ENCODE measurements at regions not wholly inside any gene's neighbourhood (a gene's known extent, or its start where the extent isn't known, plus 50 kb on each side); places are given as distances from the start of the nearest gene placed in this dataset.
"Not testable (repeated sequence)": the region's sequence is repeated elsewhere in the genome, so short reads cannot be mapped to it uniquely, and the experiment has no call there.

DNA sequence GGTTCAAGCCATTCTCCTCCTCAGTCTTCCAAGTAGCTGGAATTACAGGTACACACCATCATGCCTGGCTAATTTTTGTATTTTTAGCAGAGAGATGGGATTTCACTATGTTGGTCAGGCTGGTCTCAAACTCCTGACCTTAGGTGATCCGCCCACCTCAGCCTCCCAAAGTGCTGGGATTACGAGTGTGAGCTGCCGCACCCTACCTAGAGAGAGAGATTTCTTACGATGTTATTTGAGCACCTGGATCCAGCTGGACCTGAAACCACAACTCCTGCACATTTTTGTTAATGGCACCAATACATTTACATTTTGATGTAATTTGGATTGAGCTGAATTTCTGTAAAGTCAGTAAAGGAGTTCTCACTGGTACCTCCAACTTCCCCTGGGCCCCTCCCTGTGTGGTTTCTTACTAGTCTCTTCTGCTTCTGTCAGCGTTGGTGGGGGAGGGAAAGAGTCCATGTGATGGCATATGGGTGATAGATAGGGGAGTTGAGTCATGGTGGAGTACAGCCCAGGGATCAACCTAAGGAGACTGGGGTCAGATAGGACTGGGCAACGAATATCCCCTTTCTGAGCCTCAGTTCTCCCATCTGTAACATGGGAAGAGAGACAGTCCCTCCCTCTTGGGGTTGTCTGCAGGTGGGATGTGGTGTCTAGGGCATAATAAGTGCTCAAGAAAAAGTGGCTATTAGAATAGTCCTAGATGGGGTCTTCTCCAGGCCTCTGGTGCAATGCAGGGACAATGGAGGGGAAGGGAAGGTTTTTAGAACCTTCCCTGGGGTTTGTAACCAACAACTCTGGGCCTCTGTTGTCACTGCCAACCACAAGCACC is 83.3 kb upstream of the MED13L start:
- no peak for DNase-seq (ENCODE audit: low read depth in 3 of 3, low spot score in 2 of 3)

DNA sequence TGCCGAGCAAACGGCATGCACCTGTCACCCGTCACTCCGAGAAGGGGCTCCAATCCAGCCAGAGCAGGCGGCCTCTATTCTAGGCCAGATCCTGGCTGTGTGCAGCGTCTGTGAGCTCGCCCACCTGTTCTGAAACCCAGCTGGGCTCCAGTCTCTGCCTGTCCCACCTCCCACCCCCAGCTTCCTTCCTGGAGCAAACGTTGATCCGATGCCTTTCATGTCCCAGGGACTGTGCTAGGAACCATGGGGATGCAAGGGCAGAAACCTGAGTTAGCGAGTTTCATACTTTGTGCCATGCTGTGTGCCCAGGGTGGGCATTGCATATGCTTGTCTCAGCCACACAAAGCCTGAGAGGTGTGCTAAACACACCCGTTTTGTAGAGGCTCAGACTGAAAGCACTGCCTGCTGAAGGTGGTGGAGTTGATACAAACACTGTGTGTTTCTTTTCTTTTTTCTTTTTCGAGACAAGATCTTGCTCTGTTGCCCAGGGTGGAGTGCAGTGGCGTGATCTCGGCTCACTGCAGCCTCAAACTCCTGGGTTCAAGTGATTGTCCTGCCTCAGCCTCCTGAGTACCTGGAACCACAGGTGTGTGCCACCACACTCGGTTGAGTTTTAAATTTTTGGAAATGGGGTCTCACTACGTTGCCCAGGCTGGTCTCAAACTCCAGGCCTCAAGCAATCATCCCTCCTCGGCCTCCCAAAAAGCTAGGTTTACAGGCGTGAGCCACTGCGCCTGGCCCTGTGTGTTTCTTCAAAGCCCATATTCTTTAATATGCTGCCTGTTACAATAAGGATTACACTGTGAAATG is 84.1 kb upstream of the MED13L start:
- DNase-seq (ENCODE audit: low read depth in 3 of 3, low spot score in 2 of 3), result no peak

DNA sequence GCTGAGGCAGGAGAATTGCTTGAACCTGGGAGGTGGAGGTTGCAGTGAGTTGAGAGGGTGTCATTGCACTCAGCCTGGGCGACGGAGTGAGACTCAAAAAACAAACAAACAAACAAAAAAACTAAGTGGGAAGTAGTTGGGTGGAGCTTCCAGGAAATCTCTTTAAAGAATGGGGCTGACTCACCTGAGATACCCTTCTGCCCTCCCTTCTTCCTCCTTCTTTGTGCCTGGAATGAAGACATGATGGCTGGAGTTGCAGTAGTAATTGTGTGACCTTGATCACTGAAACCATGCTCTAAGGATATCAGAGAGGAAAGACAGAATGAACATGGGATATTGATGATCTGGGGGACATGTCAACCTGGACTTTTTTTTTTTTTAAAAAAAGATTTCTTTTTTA is 87.6 kb upstream of the MED13L start:
- DNase-seq (ENCODE audit: low read depth in 3 of 3, low spot score in 2 of 3), result no peak

DNA sequence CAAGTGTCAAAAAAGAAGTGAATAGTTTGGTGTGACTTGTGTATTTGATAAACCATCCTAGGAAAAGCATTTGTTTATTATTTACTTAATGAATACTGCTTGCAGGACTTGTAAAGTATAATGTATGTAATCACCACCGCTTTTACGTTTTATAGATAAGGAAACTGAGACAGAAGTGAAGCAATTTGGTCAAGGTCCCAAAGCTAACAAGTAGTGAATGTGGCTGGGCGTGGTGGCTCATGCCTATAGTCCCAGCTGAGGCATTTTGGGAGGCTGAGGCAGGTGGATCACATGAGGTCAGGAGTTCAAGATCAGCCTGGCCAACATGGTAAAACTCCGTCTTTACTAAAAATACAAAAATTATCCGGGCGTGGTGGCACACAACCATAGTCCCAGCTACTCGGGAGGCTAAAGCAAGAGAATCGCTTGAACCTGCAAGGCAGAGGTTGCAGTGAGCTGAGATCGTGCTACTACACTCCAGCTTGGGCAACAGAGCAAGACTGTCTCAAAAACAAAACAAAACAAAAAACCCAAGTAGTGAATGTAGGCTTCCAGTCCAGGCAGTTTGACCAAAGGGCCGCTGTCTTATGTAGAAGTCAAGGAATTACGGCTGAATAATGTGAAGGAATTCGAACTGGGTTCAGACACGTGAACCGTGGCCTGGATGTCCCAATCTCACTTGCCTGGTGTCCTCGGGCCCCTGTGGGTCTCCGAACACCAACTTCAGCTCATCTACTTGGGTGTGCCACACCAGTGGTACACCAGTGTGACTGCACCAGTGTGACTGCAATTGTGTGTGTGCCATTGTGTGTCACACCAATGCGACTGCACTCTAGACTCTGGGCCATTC is 88.3 kb upstream of the MED13L start:
- no peak for DNase-seq (ENCODE audit: low read depth in 3 of 3, low spot score in 2 of 3)

DNA sequence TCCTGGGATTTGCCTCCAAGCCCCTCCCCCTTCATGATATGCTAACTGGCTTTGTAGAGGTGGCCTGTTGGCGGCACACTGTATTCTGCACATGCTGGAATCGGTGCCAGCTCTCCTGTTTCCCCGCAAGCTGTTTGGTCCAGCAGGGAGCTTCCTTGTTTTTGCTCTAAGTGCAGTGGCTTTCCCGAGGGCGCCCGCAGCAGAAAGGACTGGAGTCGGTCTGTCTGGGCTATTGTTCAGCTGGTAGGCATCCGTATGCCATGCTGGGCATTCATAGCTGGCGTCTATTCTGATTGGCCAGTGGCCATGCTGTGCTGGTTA is 88.9 kb upstream of the MED13L start:
- DNase-seq (ENCODE audit: low read depth in 3 of 3, low spot score in 2 of 3), result no peak

DNA sequence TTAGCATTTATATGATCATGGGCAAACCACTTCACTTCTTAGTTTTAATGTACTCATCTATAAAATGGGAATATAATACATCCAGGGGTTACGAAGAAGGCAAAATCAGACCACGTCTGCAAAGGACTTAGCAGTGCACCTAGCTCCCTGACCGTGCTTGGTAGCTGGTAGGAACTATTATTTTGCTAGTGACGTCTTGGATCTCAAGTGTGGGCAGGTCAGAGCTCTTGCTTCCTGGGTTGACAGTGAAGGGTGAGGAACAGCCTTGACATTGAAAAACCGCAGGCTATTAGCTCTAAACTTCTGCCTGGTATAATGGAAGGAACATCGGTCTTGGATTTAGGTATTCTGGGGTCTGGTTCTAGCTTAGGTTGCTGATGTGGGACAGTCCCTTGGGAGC is 89.3 kb upstream of the MED13L start:
- DNase-seq (ENCODE audit: low read depth in 3 of 3, low spot score in 2 of 3), result no peak

DNA sequence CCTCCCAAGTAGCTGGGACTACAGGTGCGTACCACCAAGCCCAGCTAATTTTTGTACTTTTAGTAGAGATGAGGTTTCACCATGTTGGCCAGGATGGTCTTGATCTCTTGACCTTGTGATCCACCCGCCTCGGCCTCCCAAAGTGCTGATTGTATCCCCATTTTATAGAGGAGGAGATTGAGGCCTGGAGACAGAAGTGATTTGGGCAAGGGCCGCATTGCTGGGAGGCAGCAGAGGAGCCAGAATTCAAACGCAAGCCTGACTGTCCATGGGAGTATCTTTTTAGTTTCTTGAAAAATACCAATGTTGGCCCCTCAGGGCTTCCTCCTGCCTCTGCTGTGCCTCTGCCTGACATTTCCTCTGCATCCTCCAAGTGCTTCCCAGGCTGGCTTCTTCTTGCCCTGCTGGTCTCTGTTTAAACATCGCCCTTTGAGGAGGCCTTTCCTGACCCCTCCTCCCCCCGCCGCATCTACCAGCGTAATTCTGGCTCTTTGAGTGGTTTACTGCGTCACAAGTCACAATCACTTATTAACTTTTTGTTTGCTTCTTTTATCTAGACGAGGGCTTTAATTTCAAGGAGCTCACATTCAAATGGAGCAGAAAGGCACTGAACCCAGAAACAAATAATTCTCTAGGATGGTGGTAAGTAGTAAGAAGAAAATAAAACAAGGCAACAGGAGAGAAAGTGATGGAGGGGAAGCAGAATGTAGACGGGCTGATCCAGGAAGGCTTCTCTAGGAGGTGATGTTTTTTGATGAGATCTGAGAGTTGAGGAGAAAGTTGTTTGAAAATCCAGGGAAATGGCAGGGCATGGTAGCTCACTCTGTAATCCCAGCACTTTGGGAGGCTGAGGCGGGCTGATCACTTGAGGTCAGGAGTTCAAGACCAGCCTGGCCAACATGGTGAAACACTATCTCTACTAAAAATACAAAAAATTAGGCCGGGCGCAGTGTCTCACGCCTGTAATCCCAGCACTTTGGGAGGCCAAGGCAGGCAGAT is 91.0 kb upstream of the MED13L start:
- DNase-seq (ENCODE audit: low read depth in 3 of 3, low spot score in 2 of 3), result no peak

DNA sequence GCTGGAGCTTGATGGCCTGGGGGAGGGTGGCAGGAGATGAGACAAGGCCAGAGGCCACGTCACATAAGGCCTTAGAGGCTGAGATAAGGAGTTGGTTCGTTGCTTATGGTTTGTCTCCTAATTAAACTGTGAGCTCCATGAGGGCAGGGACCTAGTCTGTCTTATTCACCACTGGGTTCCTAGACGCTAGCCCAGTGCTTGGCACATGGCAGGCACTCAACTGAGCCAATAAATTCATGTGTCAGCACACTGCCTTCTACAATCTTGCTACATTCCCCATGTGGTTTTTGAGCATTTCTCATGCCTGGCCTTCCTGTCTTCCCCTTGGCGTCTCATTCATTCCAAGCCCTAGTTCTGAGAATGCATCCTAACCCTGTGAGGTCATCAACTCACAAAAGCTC is 92.5 kb upstream of the MED13L start:
- DNase-seq (ENCODE audit: low read depth in 3 of 3, low spot score in 2 of 3), result no peak

DNA sequence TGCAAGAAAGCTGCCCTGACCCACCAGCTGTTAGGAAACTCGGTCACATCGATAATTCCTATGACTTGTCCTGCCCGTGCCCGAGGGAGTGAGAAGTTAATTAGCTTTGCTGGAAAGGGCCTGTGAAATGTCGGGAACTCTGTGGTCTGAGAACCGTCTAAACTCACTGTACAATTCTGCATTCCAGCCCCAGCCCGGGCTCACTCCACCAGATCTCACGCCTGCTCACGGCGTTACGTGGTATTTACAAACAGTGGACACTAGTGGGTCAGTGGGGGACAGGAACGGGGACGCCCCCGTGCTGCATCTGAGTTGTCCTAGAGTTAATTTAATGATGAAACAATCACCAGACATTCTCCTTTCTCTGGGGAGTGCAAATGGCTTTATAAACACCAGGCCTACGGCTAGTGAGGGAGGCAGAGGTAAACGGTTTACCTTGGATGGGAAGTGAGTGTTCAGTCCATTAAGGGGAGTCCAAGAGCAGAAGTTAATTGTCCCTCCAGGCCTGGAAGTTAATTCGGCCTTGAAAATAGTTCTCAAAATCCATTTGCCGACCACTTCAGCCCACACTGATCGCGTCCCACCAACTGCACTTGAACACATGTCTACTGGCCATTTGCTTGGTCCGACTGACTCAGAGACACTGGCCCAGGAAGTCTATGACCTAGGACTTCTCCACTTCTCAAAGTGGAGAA is 93.5 kb upstream of the MED13L start:
- DNase-seq (ENCODE audit: low read depth in 3 of 3, low spot score in 2 of 3), result no peak

DNA sequence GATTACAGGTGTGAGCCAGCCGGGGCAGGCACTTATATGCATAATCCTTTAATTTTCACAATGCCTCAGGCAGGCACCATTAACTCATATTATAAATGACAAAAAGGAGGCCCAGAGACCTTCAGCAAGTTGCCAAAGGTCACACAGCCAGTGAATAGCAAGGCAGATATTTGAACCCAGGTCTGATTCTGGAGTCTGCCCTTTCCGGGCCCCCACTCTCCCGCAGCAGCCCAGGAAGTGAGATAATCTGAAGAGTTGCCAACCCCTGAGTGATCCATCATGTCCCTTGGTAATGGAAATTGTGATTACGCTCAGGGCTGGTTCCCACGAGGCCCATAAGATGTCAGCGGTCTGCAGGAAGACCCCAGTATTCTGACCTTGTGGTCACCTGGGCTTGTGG is 95.3 kb upstream of the MED13L start:
- no peak for DNase-seq (ENCODE audit: low read depth in 3 of 3, low spot score in 2 of 3)

DNA sequence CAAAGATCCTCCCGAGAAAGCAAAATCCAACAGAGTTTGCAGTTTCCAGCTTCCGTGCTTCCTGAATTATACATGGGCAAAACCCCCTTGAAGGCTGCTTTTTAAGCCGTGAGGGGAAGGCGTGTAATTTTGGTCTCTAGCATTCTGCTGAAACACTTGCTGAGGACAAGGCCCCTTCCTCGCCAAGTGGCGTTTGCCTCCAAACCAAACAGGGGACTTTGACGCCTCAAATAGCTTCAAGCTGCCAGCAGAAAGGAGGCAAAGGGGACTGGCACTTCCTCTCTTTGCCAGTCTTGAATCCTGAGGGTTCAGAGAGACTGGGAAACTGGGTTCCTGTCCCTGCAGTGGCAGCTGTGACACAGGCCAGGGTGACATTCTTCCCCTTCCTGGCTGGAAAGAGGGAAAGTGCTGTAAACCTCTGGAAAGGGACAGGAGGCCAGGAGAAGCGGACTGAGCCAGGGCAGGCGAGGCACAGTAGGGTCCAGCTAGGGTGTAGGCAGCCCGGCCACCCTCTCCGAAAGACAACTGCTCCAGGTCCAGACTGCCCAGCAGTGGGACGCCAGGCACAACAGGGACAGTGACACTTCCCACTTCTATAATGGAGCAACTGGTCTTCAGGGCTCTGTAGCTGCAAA is 96.2 kb upstream of the MED13L start:
- DNase-seq (ENCODE audit: low read depth in 3 of 3, low spot score in 2 of 3), result no peak

DNA sequence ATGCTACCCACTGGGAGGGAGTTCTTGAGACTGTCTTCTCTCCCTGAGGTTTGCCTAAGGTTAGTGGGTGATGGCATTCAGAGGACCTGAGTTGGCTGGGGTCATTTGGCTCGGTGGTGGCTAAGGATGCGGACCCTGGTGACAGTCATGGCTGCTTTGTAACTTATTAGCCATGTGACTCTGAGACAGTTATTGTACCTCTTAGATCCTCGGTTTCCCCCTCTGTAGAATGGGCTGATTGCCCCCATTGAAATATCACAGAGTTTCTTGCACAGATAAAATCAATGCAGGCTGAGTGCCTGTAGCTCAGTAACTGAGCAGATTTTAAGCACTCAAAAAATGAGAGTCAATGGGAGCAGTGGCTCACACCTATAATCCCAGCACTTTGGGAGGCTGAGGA is 96.7 kb upstream of the MED13L start:
- DNase-seq (ENCODE audit: low read depth in 3 of 3, low spot score in 2 of 3), result no peak

DNA sequence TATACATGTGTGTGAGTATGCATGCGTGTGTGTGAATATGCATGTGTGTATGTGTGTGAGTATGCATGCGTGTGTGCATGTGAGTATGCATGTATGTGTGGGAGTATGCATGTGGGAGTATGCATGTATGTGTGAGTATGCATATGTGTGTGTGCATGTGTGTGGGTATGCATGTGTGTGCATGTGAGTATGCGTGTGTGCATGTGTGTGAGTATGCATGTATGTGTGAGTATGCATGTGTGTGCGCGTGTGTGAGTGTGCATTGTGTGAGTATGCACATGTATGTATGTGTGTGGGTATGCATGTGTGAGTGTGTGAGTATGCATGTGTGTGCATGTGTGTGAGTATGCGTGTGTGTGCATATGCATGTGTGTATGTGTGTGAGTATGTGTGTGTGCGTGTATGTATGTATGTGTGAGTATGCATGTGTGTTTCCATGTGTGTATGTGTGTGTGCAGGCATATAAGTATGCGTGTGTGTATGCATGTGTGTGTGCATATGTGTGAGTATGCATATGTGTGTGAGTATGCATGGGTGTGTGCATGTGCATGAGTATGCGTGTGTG is 97.9 kb upstream of the MED13L start:
- DNase-seq (ENCODE audit: low read depth in 3 of 3, low spot score in 2 of 3), result no peak

DNA sequence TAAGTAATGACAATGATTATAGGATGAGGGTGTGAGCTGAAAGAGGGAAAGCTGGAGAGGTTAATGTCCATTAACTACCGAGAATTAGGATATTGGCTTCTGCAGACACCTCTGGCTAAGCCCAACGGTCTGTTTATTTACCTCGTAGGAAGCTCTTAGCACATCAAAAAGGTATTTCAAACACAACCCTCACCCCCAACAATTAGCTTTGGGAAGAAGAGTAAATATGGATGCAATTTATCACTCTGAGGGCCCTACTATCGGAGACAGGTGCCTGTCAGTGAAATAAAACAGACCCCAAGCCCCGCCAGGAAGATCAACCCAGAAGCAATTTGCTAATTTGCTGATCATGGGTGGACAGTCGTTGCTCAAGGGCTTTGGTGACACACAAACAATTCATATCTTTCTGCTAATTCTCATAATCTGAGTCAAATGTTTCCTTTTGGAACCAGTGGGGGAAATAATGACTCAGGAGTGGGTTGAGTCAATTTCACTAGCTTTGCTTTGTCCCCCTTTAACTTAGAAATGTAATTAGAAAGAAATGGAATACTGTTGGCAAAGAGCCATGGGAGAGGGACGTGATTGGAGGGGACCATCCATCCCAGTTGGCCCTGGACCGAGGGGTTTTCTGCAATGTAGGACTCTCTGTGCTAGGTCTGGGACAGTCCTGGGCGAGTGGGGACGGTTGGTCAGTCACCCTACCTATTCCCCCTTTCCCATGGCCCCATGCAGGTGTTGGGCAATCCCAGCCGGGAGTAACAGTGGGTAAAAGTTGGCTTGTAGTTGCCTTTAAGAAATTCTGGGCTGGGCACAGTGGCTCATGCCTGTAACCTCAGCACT is 99.1 kb upstream of the MED13L start:
- no peak for DNase-seq (ENCODE audit: low read depth in 3 of 3, low spot score in 2 of 3)

DNA sequence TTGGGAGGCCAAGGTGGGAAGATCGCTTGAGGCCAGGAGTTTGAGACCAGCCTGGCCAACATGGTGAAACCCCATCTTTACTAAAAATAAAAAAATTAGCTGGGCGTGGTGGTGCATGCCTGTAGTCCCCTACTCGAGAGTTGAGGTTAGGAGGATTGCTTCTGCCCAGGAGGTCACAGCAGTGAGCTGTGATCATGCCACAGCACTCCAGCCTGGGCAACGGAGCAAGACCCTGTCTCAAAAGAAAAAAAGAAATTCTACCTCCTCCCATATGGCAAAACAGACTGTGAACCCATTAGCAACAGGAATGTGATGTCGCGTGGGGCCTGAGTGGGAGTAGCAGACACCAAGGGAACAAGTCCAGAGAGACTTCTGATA is 99.7 kb upstream of the MED13L start:
- DNase-seq (ENCODE audit: low read depth in 3 of 3, low spot score in 2 of 3), result not testable (repeated sequence)

DNA sequence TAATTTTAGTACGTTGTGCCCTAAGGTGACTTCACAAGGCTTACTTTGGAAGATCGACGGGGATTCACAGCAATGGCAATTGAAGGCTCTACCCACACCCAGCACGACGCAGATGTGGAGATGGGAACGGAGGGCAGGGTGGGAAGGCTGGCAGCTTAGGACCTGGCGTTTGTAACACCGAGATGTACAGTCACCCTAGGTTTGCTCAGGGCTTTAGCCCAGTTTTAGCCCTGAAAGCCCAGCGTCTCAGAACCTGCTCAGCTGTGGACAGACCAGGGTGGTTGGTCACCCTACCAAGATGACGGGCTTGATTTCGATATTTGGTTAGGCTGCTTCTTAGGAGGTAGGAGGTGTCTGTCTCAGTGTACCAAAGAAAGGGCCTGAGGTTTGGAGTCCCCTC is 100.5 kb upstream of the MED13L start:
- DNase-seq (ENCODE audit: low read depth in 3 of 3, low spot score in 2 of 3), result no peak

DNA sequence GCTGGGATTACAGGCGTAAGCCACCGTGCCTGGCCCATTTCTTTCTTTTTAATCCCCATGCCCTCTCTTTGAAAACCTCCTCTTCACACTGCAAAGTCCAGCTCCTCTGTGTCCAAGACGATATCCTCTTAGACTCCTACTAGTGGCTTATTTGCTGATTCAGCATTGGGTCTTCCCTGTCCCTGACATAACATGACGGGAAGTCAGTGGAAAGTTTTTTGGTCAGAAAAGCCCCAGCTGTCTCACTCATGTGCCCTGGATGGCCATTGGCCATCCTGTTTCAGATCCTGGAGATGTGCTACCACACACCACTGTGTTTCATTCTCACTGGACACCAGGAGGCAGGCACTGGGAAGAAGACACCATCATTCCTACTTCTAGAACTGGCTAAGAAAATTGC is 102.6 kb upstream of the MED13L start:
- DNase-seq (ENCODE audit: low read depth in 3 of 3, low spot score in 2 of 3), result no peak

DNA sequence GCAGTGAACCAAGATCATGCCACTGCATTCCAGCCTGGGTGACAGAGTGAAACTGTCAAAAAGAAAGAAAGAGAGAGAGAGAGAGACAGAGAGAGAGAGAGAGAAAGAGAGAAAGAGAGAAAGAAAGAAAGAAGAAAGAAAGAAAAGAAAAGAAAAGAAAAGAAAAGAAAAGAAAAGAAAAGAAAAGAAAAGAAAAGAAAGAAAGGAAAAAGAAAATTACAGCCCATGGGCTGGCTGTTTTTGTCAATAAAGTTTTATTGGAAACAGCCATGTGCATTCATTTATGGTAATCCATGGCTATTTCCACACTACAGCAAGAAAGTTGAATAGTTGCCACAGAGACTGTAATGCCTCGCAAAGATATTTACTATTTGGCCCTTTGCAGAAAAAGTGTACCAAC is 103.2 kb upstream of the MED13L start:
- not testable (repeated sequence) for DNase-seq (ENCODE audit: low read depth in 3 of 3, low spot score in 2 of 3)
